Activated T-cell treated with anti-CD3 and anti-CD28 coated beads for 48 hours (primary cell): ENCODE measurements at regions not wholly inside any gene's neighbourhood (a gene's known extent, or its start where the extent isn't known, plus 50 kb on each side); places are given as distances from the start of the nearest gene placed in this dataset.

Experiments used
- DNase-seq: peaks from one replicate; pipeline ENCODE4 v3.0.0-alpha.2; 2020; ENCODE audit warnings: low read depth

- DNase-seq = no peak
These were observed 115.1 kb upstream of the SPTLC3 start for GRCh38 chr20:12893653-12894052.

DNA sequence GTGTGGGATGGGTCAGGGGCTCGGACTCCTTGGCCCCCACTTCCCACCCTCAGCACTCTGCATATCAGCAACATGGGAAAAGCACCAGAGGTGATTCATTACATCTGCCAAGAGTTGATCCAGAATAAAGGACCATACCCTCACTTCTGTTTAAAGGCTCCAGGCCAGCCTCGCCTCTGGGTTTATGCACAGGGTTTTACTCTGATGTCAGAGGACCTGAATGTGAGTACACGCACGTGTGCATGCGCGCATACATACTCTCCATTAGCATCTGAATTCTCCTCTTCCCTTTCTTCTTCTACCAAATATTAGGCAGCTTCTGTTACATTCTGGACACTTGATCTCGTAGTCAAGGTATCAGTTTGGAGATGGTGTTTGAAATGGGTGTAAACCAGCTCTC, 114.7 kb upstream of the SPTLC3 start:
- DNase-seq = no peak

- DNase-seq = no peak
These were observed 112.6 kb upstream of the SPTLC3 start for GRCh38 chr20:12896180-12896579.

GRCh38 chr20:12902992-12903391, 105.8 kb upstream of the SPTLC3 start:
- no peak for DNase-seq

- DNase-seq = no peak
These were observed 102.4 kb upstream of the SPTLC3 start for GRCh38 chr20:12906361-12906760.

GRCh38 chr20:12911372-12911771, 97.4 kb upstream of the SPTLC3 start:
- DNase-seq = no peak

DNA sequence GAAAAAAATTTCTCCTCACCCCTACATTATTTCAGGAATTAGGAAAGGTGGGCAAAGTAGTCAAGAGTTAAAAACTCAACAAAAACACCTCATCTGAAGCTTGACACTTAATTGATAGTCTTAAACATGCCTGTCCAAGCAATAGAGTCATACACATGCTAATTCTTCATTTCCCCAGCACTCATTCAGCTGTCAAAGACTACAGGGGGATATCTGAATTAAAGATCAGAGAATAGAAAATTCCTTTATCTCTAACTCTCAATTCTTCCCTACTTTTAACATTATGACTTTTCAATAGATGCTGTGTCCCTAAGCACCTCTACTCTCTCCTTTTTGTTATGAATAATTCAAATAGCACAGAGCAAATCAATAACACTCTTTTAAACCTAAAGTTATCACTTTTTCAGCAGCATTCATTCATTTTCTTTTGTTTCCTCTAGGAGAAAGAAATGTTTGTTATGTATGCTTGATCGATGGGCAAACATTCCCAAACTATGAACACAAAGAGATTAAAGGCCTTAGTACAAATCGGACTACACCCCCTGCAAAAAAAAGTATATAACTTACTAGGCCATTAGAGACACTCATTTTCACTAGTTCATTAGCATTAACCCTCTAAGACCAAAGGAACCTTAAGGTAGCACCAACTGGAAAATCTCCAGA, 94.9 kb upstream of the SPTLC3 start:
- DNase-seq = no peak

DNA sequence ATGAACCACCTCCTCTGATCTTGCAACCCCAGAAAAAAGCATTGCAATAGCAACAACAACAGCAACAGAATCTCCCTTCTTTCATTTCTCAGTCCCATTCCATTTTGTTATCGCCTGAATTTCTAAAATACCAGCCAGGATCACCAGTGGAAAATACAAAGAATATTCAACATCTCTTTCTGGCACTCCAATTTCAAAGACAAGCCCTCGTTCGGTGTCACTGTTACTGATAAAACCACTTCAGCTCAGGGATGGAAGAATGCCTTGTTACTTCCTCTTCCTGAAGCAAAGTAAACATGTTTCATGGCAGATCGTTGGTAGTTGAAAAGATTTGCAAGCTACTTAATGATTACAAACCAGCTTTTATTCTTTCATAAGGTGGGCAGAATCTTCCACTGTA, 94.0 kb upstream of the SPTLC3 start:
- no peak for DNase-seq

DNA sequence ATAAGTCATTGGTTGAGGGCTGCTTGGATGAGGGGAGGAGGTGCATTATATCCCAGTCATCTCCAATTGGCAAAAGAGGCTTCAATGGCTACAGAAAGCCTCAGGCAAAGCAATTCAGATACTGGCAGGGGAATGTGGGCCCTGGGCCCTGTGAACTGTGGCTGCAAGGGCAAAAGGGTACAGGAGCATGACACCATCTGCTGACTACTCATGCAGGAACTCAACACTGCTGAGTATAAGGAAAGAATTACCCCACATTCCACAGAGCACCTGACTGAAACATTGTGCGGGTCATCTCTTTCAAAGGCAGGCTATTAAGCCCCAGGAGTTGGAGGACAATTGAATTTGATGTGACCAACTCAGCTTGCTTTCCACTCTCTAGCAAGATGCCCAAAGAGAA, 92.1 kb upstream of the SPTLC3 start:
- DNase-seq = no peak

GRCh38 chr20:12924126-12924525, 84.6 kb upstream of the SPTLC3 start:
- no peak for DNase-seq

GRCh38 chr20:12925210-12925755, 83.5 kb upstream of the SPTLC3 start:
- peak; percentile 8 for DNase-seq

DNA sequence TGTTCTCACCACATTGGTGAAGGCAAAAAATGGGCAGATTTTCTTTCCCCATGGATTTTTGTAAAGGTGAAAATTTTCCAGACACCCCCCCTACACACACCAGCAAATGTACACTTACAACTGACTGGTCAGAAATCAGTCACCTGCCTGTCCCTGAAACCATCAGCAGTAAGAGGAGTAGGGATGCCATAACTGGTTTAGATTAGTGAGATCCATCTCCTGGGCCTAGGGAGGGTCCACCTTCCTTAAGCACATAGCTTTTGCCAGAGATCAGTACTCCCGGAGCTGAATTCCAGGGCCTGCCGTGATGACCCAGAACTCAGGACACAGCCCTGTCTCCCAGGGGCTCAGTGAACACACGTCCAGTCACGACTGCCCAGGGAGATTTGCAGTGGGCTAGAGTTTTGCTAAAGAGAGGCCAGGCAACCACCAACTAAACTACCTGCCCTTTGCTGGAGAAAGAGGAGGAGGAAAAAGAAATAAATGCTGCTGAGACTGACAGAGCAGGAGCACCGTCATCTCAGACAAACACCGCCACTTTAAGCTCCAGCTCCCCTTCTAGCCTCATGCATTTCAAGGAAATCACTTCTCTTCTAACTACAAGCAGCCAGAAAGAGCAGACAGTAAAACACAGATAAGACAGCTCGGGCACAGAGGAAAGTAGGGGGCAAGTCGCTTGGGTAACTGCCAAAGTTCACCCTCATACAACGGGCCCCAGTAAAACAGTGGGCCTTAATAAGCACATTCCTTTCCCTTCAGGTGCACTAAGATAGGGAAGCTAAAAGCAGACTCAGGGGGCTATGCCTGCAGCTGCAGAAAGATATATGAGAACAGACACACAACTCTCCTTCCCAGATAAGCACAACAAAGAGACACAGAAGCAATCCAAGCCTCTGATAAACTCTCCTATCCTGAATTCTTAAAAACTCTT, 82.6 kb upstream of the SPTLC3 start:
- no peak for DNase-seq

DNA sequence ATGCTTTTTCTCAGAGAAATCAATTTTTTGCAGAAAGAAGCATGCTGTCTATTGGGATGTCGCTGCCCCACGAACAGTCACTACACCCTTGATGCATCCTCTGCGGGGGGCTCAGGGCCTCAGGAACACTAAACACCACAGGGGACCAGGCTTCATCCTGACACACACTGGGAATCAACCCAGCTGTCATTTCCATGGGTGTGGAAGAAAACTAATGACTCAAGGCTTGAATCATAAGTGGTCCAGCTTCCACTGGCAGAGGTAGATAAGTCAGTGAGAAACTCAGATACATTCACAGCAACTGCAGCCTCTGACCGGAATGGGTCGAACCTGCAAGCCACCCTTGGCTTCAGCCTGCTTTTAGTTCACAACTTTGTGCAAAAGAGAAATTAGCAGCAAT, 81.3 kb upstream of the SPTLC3 start:
- DNase-seq = no peak

GRCh38 chr20:12928358-12928754, 80.4 kb upstream of the SPTLC3 start:
- no peak for DNase-seq

DNA sequence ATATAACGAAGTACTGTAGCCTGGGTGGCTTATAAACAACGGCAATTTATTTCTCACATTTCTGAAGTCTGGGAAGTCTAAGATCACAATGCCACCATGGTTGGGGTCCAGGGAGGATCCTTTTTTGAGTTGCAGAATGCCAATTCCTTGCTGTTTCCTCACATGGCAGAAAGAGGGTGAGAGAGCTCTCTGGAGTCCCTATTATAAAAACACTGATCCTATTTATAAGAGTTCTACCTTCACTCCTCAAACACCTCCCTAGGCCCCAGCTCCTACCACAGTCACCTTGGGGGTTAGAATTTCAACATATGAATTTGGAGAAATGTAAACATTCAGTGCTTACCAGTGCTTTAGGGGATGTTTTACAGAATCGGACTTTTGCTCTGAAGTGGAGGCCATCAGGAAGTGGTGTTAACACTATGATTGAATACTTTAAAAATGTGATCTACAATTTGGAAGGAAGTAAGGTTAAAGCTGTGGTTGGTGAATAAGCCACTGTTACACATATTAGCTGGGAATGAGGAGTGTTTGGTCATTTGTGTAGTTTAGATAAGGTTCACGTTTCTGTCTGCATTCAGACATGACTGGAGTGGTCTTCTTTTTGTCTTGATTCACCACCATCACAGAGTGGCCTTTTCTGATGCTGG, 79.9 kb upstream of the SPTLC3 start:
- no peak for DNase-seq

- DNase-seq = no peak
These were observed 72.8 kb upstream of the SPTLC3 start for GRCh38 chr20:12936020-12936419.

DNA sequence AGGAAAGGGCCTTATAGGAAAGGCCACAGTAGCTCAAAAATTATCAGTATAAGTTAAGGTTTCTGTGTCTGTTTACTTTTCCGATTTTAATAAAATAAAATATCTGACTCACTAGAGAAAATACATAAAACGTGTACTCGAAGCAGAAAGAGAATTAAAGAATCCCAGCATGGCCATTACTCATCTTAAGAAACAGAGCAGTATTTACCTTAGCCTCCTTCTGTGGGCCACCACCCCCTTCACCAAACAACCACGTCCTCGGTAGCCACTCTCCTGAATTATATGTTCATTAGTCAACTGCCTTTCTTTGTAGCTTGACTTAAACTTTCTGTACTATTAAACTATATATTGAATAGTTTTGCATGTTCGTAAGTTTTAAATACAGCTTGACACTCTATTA, 72.2 kb upstream of the SPTLC3 start:
- no peak for DNase-seq

GRCh38 chr20:12941025-12941424, 67.7 kb upstream of the SPTLC3 start:
- DNase-seq = no peak

GRCh38 chr20:12942123-12942522, 66.6 kb upstream of the SPTLC3 start:
- no peak for DNase-seq

DNA sequence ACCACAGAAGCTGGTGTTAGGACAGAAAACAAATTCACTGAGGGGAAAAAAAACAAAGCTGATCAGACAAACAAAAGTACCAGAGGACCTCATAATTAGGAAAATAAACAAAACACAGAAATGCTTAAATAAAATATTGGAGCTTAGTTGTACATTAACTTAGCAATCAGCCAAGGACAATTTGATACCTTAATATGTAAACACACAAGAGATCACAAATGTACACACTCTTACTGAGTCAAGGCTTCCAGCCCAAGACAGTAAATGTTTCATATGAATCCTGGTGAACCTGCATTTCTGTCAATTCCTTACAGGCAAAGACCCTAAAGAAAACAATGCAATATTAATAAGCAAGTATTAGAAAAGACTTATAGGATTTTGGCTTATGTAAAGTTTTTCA, 62.0 kb upstream of the SPTLC3 start:
- DNase-seq = no peak

GRCh38 chr20:12947691-12948090, 61.1 kb upstream of the SPTLC3 start:
- no peak for DNase-seq

DNA sequence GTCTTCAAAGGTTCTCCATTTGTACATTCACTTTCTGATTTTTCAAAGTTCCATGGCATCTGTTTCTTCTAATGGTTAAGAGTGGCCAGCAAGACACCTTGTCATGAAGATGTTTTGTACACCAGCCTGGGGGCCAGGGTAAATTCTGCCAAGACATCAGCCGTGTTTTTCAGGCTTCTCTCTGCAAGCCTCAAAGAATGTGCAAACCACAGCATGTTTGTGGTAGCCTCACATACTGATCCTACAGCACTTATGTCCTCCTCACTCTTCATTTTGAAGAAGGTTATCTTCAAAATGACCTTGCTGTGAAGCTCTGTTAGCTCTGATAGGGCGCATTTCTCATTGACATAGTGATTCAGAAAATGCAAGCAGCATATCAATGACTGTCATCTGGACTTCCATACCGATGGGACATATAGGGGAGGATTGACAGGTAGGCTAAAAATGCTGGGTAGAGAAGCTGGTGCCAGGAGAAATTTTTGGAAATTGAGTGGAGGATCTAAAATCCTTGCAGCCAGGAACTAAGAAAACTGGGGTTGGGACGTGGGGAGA, 59.3 kb upstream of the SPTLC3 start:
- DNase-seq = no peak
